PC-3 (cell line): ENCODE measurements at regions not wholly inside any gene's neighbourhood (a gene's known extent, or its start where the extent isn't known, plus 50 kb on each side); places are given as distances from the start of the nearest gene placed in this dataset.

Experiments
- ATAC-seq: fragments of 200-7000 bp; cut with Tn5 transposase; 2 replicates; pipeline ENCODE4 v1.9.1; 2020; ENCODE audit warnings: mild to moderate bottlenecking, moderate library complexity
- BruUV-seq: library from RNA; stranded (reverse); fragments of 400-500 nt; replicated peaks from 2 replicates; lab custom pipeline; 2021; lab: Mats Ljungman, UMichigan
- CTCF ChIA-PET: fragments of 300-600 bp; sonication (Branson Sonifier 250); formaldehyde crosslinking; loops from one replicate; lab custom pipeline; 2022; ENCODE audit warnings: antibody characterized with exemption; lab: Charles Lee
- POLR2A ChIA-PET: fragments of 300-600 bp; sonication (Branson Sonifier 250); formaldehyde crosslinking; loops from one replicate; lab custom pipeline; 2022; ENCODE audit warnings: antibody characterized with exemption; ENCODE audit not compliant: unreplicated experiment; lab: Charles Lee
- DNase-seq: peaks from one replicate; pipeline ENCODE4 v3.0.0-alpha.2; 2015
- H2AFZ ChIP-seq: fragments of 300-600 bp; sonication (generic); 2 replicates; pipeline ENCODE4 v1.6.0; 2016; ENCODE audit warnings: antibody characterized with exemption, low read length
- H3F3A ChIP-seq: fragments of 300-600 bp; sonication (generic); one replicate; pipeline ENCODE4 v1.6.0; 2017; ENCODE audit warnings: antibody characterized with exemption, low read length, control low read depth, mild to moderate bottlenecking; ENCODE audit not compliant: unreplicated experiment
- H3K27ac ChIP-seq: fragments of 300-600 bp; sonication (generic); 2 replicates; pipeline ENCODE4 v1.5.1; 2016; ENCODE audit warnings: mild to moderate bottlenecking, low read length
- H3K27me3 ChIP-seq: fragments of 300-600 bp; sonication (generic); 2 replicates; pipeline ENCODE4 v1.6.1; 2016; ENCODE audit warnings: low read length, mixed read lengths
- H3K36me3 ChIP-seq: fragments of 300-600 bp; sonication (generic); 2 replicates; pipeline ENCODE4 v1.6.1; 2016; ENCODE audit warnings: low read depth, mixed run types, low read length, mixed read lengths
- H3K4me1 ChIP-seq: fragments of 300-600 bp; sonication (generic); 2 replicates; pipeline ENCODE4 v1.5.1; 2016; ENCODE audit warnings: low read length; ENCODE audit not compliant: insufficient read depth
- H3K4me2 ChIP-seq: fragments of 300-600 bp; sonication (generic); 2 replicates; pipeline ENCODE4 v1.6.0; 2016; ENCODE audit warnings: low read length
- H3K4me3 ChIP-seq: fragments of 300-600 bp; sonication (generic); 2 replicates; pipeline ENCODE4 v1.5.1; 2016; ENCODE audit warnings: mild to moderate bottlenecking, low read length, mixed read lengths
- H3K79me2 ChIP-seq: fragments of 300-600 bp; sonication (generic); 2 replicates; pipeline ENCODE4 v1.6.1; 2017; ENCODE audit warnings: low read length, mixed read lengths
- H3K9ac ChIP-seq: fragments of 300-600 bp; sonication (generic); 2 replicates; pipeline ENCODE4 v1.6.0; 2016; ENCODE audit warnings: mild to moderate bottlenecking, low read length
- H3K9me2 ChIP-seq: fragments of 300-600 bp; sonication (generic); replicated peaks from 2 replicates; pipeline ENCODE4 v1.6.1; 2016; ENCODE audit warnings: mixed run types, low read length, mixed read lengths
- H3K9me3 ChIP-seq: fragments of 300-600 bp; sonication (generic); 2 replicates; pipeline ENCODE4 v1.6.1; 2016; ENCODE audit warnings: low read length, mixed read lengths
- H4K20me1 ChIP-seq: fragments of 300-600 bp; sonication (generic); 2 replicates; pipeline ENCODE4 v1.6.1; 2016; ENCODE audit warnings: low read length, mixed read lengths
- EZH2 ChIP-seq: fragments of 300-600 bp; sonication (generic); IDR thresholded peaks from one replicate; pipeline ENCODE4 v1.6.1; 2017; ENCODE audit warnings: antibody characterized with exemption, mild to moderate bottlenecking, low read length; ENCODE audit not compliant: unreplicated experiment
- EZH2phosphoT487 ChIP-seq: fragments of 300-600 bp; sonication (generic); IDR thresholded peaks from 2 replicates; pipeline ENCODE4 v1.6.1; 2018; ENCODE audit warnings: mild to moderate bottlenecking, antibody characterized with exemption, low read length, borderline replicate concordance
- intact Hi-C: fragments of 100-400 bp; cut with micrococcal nuclease; formaldehyde crosslinking; loops from 2 replicates; pipeline ENCODE4 v1.9.0; 2023
- TF ChIP-seq, protein P1 (sequence below): fragments of 300-600 bp; sonication (generic); conservative IDR thresholded peaks from 2 replicates; pipeline ENCODE4 v1.5.1; 2017; ENCODE audit warnings: antibody characterized with exemption, low read depth, mild to moderate bottlenecking, low read length

DNA sequence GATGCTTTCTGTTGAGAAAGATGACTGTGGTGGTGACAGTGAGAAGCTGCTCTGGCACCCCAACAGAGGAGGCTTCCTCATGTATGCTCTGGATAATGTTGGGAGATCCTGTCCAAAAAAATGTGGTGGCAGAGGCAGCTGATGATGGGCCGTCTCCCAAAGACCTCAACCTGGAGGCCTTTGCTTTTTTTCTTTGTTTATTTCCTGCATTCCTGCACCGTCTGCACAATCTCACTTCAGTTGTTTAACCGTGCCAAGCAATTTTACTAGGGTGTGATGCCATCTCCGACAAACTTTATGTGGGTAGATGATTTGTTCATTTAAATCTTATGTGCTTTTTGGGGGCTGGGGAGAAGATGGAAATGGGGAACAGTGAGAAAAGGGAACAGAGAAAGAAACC is 62.2 kb upstream of the IGFBP5 start:
- intact Hi-C loops = no loop called here
- Histone ChIP-seq H3K36me3 (no peaks in the 10 kb centered on the region), H3K27me3 (peaks cover 19% of the 10 kb centered on the region), H3K4me3 (no peak overlapping the region), H3K27ac (no peak overlapping the region), H3K9me2 (no peaks in the 10 kb centered on the region), H3F3A (no peaks in the 10 kb centered on the region), H2AFZ (peak overlapping the region; percentile 37; the same call in 1 of the 2 replicates), H3K4me1 (no peaks in the 10 kb centered on the region), H3K9me3 (no peaks in the 10 kb centered on the region), H3K79me2 (no peaks in the 10 kb centered on the region), H4K20me1 (no peaks in the 10 kb centered on the region), H3K4me2 (no peak overlapping the region), H3K9ac (no peak overlapping the region)
- no TSS peak for BruUV-seq
- no peak for ATAC-seq
- ChIA-PET POLR2A (no interaction called here), CTCF (no interaction called here)
- no peak for DNase-seq
- TF ChIP-seq EZH2phosphoT487 = no peak

DNA sequence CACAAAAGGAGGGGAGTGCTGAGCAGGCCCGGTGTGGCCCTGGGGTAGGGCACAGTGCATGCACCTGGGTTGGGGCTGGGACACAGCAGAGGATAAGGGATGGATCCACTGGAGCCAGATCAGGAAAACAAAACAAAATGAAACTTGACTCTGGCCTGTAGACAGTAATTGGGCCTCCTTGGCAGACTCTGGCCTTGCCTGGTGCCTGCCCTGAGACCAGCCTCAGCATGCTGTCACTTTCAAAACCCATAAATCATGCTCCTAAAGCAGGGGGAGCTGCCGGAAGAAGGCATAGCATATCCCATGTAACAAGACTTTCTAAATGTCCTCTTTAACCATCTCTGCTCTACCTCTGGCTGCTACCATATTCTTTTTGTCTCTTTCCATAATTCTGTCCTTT is 61.1 kb upstream of the IGFBP5 start:
- H3K9me2 ChIP-seq = no peaks in the 10 kb centered on the region
- CTCF ChIA-PET = no interaction called here

DNA sequence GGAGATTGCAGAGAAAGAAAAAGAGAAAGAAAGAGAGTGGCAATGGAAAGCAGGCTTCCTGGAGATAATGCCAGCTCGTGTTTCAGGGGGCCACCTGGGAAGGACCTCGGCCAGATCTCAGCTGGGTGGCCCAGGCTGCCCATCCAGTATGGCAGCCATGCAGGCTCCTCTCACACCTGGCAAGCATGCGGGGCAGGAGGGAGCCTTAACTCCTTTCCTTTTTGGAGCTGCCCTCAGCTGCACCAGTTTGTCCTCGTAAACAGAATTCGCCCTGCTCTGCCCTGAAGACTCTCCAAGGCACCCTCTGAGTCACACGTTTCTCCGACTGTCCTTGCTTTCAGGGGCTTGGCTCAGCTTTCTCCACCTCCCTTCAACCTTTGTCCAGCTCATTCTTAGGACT is 59.5 kb upstream of the IGFBP5 start:
- no peak overlapping the region for H2AFZ ChIP-seq
- BruUV-seq = no TSS peak
- no peaks in the 10 kb centered on the region for H3F3A ChIP-seq
- POLR2A ChIA-PET = no interaction called here
- no peaks in the 10 kb centered on the region for H4K20me1 ChIP-seq
- TF ChIP-seq, protein P1, sequence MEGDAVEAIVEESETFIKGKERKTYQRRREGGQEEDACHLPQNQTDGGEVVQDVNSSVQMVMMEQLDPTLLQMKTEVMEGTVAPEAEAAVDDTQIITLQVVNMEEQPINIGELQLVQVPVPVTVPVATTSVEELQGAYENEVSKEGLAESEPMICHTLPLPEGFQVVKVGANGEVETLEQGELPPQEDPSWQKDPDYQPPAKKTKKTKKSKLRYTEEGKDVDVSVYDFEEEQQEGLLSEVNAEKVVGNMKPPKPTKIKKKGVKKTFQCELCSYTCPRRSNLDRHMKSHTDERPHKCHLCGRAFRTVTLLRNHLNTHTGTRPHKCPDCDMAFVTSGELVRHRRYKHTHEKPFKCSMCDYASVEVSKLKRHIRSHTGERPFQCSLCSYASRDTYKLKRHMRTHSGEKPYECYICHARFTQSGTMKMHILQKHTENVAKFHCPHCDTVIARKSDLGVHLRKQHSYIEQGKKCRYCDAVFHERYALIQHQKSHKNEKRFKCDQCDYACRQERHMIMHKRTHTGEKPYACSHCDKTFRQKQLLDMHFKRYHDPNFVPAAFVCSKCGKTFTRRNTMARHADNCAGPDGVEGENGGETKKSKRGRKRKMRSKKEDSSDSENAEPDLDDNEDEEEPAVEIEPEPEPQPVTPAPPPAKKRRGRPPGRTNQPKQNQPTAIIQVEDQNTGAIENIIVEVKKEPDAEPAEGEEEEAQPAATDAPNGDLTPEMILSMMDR = no peak
- TF ChIP-seq EZH2 (no peak), EZH2phosphoT487 (no peak)
- DNase-seq (no peak), ATAC-seq (no peak)
- no peaks in the 10 kb centered on the region for H3K79me2 ChIP-seq
- no peaks in the 10 kb centered on the region for H3K9me2 ChIP-seq
- intact Hi-C loops = no loop called here
- no peaks in the 10 kb centered on the region for H3K36me3 ChIP-seq
- no peak overlapping the region for H3K27ac ChIP-seq
- peaks cover 19% of the 10 kb centered on the region for H3K27me3 ChIP-seq
- no peak overlapping the region for H3K4me2 ChIP-seq
- H3K4me3 ChIP-seq = no peak overlapping the region
- CTCF ChIA-PET = no interaction called here
- no peaks in the 10 kb centered on the region for H3K9me3 ChIP-seq
- H3K9ac ChIP-seq = no peak overlapping the region
- peaks cover 6% of the 10 kb centered on the region; the same call in 1 of the 2 replicates for H3K4me1 ChIP-seq

More for the DNA sequence above, 61.1 kb upstream of the IGFBP5 start:
- DNase-seq = no peak
- Histone ChIP-seq H3F3A (no peaks in the 10 kb centered on the region), H4K20me1 (no peaks in the 10 kb centered on the region), H3K27ac (no peak overlapping the region), H3K4me2 (no peak overlapping the region), H3K36me3 (no peaks in the 10 kb centered on the region), H2AFZ (no peak overlapping the region), H3K9ac (no peak overlapping the region), H3K9me3 (no peaks in the 10 kb centered on the region), H3K4me3 (no peak overlapping the region), H3K79me2 (no peaks in the 10 kb centered on the region), H3K27me3 (peaks cover 19% of the 10 kb centered on the region), H3K4me1 (no peaks in the 10 kb centered on the region)
- intact Hi-C loops = no loop called here
- TF ChIP-seq EZH2phosphoT487 (no peak), EZH2 (no peak)
- TF ChIP-seq, protein P1 = no peak
- BruUV-seq = no TSS peak
- ATAC-seq = no peak
- POLR2A ChIA-PET = no interaction called here
